ENCODE measurements at regions not wholly inside any gene's neighbourhood (a gene's known extent, or its start where the extent isn't known, plus 50 kb on each side); places are given as distances from the start of the nearest gene placed in this dataset.

DNA sequence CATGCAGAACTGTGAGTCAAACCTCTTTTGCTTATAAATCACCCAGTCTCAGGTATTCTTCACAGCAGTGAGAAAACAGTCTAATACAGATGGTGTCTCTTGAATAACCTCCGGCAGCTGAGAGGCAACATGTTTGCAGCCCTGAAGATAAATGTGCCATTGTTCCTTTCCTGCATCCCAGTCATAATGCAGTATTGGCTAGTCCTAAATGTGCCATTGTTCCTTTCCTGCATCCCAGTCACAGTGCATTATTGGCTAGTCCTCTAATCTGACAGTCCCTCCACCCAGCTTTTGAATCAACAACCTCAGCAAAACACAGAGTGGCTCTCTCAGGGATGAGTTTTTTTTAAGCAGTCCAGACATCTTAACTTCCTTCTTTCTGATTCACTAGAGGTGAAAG is 550.7 kb downstream of the RIT2 start:
- Histone ChIP-seq H3K4me1 (ENCODE audit: insufficient read depth, low read length) (no peaks in the 10 kb centered on the region), H3K27ac (ENCODE audit: low read length) (no peak overlapping the region), H3K9ac (ENCODE audit: low read depth, low read length) (no peak overlapping the region)

DNA sequence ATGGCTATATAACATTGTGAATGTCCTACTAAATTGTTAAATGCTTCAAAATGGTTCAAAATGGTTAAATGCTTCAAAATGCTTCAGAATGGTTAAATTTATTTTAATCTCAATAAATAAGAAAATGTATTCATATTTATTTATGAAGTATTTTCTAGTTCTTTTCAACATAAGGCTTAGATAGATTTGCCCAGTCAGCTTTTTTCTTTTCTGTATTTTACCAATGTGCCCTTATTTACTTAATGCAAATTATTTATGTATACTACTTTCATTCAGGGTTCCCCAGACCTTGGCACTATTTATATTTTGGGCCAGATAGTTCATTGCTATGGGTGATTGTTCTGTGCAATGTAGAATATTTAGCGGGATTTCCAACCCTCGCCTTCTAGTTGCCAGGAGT is 546.7 kb downstream of the RIT2 start:
- Histone ChIP-seq H3K9ac (ENCODE audit: low read depth, low read length) (no peak overlapping the region), H3K27ac (ENCODE audit: low read length) (no peak overlapping the region), H3K4me3 (ENCODE audit: low read length) (no peak overlapping the region), H3K9me3 (ENCODE audit: insufficient read depth, low read depth, low read length) (no peaks in the 10 kb centered on the region), H3K36me3 (ENCODE audit: insufficient read depth, low read depth, low read length) (no peaks in the 10 kb centered on the region), H3K4me1 (ENCODE audit: insufficient read depth, low read length) (no peaks in the 10 kb centered on the region), H3K27me3 (ENCODE audit: insufficient read depth, low read length) (no peaks in the 10 kb centered on the region)

More for the DNA sequence above, 550.7 kb downstream of the RIT2 start:
- no peaks in the 10 kb centered on the region for H3K9me3 ChIP-seq (ENCODE audit: insufficient read depth, low read depth, low read length)
- H3K4me3 ChIP-seq (ENCODE audit: low read length), result no peak overlapping the region
- H3K27me3 ChIP-seq (ENCODE audit: insufficient read depth, low read length), result no peaks in the 10 kb centered on the region
- no peaks in the 10 kb centered on the region for H3K36me3 ChIP-seq (ENCODE audit: insufficient read depth, low read depth, low read length)

DNA sequence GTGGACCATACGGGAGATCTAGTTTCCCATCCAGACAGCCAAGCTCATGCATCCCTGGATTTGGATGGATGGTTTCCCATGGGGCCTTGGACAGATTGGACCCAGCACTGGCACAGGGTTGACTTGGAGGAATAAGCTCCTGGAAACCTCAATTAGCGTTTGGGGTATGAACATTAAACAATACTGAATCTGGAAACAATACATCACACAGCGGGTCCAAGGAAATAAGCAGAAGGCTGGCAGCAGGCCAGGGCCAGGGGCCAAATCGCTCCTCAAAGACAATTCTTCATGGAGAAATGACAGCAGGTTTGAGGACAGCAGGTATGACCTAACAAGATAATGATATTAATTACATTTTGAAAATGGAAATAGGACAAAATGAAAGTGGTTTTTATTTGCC is 540.6 kb downstream of the RIT2 start:
- no peaks in the 10 kb centered on the region for H3K36me3 ChIP-seq (ENCODE audit: insufficient read depth, low read depth, low read length)
- H3K9me3 ChIP-seq (ENCODE audit: insufficient read depth, low read depth, low read length), result no peaks in the 10 kb centered on the region
- H3K27ac ChIP-seq (ENCODE audit: low read length), result no peak overlapping the region
- no peaks in the 10 kb centered on the region for H3K27me3 ChIP-seq (ENCODE audit: insufficient read depth, low read length)
- no peaks in the 10 kb centered on the region for H3K4me1 ChIP-seq (ENCODE audit: insufficient read depth, low read length)
- H3K9ac ChIP-seq (ENCODE audit: low read depth, low read length), result no peak overlapping the region
- H3K4me3 ChIP-seq (ENCODE audit: low read length), result no peak overlapping the region

DNA sequence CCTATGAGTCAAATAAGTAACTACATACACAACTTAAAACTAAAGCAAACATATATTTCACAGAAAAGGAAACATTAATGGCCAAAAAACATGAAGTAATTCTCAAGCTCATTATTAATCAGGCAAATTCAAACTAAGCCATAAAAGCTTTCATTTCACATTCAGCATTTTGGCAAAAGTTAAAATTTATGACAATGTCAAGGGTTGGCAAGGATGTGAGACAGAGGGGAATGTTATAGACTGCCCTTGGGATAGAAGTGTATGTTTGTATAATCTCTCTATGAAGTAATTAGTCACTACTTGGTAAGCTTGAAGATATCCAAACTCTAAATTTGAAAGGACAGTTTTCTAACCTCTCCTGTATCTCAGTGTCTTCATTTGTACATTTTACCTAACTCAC is 539.4 kb downstream of the RIT2 start:
- H3K27me3 ChIP-seq (ENCODE audit: insufficient read depth, low read length), result no peaks in the 10 kb centered on the region
- H3K36me3 ChIP-seq (ENCODE audit: insufficient read depth, low read depth, low read length), result no peaks in the 10 kb centered on the region
- H3K9me3 ChIP-seq (ENCODE audit: insufficient read depth, low read depth, low read length), result no peaks in the 10 kb centered on the region
- no peak overlapping the region for H3K4me3 ChIP-seq (ENCODE audit: low read length)
- no peak overlapping the region for H3K27ac ChIP-seq (ENCODE audit: low read length)
- H3K4me1 ChIP-seq (ENCODE audit: insufficient read depth, low read length), result peaks cover 5% of the 10 kb centered on the region; the same call in 1 of the 2 replicates
- H3K9ac ChIP-seq (ENCODE audit: low read depth, low read length), result no peak overlapping the region

DNA sequence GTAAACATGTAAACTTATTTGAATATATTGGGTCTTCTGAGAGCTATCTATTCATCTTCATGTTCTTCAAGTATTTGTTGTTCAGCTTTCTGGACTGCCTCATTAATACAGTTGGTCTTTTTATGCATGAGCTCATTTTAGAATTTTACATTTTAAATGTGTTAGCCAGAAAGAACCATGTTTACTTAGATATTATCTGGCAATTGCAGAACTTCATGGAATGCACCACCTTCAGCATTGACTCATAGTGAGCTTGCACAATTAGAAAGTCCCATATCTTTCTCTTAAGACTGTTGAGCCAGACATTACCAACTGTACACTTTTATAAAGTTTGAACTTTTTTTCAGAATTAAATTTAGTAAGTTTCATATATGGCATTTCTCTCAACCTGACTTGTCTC is 536.7 kb downstream of the RIT2 start:
- H3K9ac ChIP-seq (ENCODE audit: low read depth, low read length), result no peak overlapping the region
- H3K27me3 ChIP-seq (ENCODE audit: insufficient read depth, low read length), result no peaks in the 10 kb centered on the region
- H3K27ac ChIP-seq (ENCODE audit: low read length), result no peak overlapping the region
- H3K36me3 ChIP-seq (ENCODE audit: insufficient read depth, low read depth, low read length), result no peaks in the 10 kb centered on the region
- H3K9me3 ChIP-seq (ENCODE audit: insufficient read depth, low read depth, low read length), result no peaks in the 10 kb centered on the region
- H3K4me3 ChIP-seq (ENCODE audit: low read length), result no peak overlapping the region
- H3K4me1 ChIP-seq (ENCODE audit: insufficient read depth, low read length), result peaks cover 7% of the 10 kb centered on the region; the same call in 1 of the 2 replicates

DNA sequence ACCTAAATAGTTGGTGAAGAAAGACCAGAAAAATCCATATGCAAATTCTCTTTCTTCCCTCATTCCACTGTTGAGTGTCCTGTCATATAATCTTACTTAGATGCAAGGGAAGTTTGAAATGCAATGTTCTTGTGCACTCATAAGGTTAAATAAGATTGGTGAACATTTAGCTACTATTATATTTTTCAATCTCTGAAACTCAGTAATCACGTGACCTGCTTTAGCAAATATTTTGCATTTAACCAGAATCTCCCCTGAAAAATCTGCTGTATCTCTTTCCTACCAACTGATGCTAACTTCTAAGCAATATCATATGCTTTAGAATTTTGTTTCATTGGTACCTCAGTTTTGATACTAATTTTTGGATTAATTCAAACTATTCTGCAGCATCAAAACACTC is 533.2 kb downstream of the RIT2 start:
- no peaks in the 10 kb centered on the region for H3K9me3 ChIP-seq (ENCODE audit: insufficient read depth, low read depth, low read length)
- H3K9ac ChIP-seq (ENCODE audit: low read depth, low read length), result no peak overlapping the region
- no peak overlapping the region for H3K27ac ChIP-seq (ENCODE audit: low read length)
- no peaks in the 10 kb centered on the region for H3K27me3 ChIP-seq (ENCODE audit: insufficient read depth, low read length)
- H3K4me3 ChIP-seq (ENCODE audit: low read length), result no peak overlapping the region
- peaks cover 23% of the 10 kb centered on the region; the same call in 1 of the 2 replicates for H3K4me1 ChIP-seq (ENCODE audit: insufficient read depth, low read length)
- H3K36me3 ChIP-seq (ENCODE audit: insufficient read depth, low read depth, low read length), result no peaks in the 10 kb centered on the region

DNA sequence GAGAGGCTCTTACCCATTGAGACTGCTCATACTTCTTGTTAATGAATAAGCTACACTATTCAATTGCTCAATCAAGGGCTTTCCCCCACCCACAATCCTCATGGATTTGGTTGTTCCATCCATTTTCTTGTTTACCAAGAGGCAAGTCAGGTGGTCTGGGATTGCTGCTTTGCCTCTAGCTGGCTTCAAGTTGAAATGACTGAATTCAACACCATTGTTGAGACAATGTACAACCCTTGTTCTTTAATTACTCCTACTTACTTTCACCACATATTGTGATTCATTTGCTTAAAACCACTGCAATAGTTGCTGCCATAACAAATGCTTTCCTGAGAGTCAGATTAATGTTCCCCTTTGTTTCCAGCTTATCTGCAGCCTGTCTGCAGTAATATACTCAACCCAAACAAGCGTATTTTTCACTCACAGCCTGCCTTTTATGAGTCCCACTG is 532.2 kb downstream of the RIT2 start:
- Histone ChIP-seq H3K27me3 (ENCODE audit: insufficient read depth, low read length) (no peaks in the 10 kb centered on the region), H3K4me3 (ENCODE audit: low read length) (no peak overlapping the region), H3K9ac (ENCODE audit: low read depth, low read length) (no peak overlapping the region), H3K4me1 (ENCODE audit: insufficient read depth, low read length) (peaks cover 23% of the 10 kb centered on the region; the same call in 1 of the 2 replicates), H3K36me3 (ENCODE audit: insufficient read depth, low read depth, low read length) (no peaks in the 10 kb centered on the region), H3K27ac (ENCODE audit: low read length) (no peak overlapping the region), H3K9me3 (ENCODE audit: insufficient read depth, low read depth, low read length) (no peaks in the 10 kb centered on the region)

DNA sequence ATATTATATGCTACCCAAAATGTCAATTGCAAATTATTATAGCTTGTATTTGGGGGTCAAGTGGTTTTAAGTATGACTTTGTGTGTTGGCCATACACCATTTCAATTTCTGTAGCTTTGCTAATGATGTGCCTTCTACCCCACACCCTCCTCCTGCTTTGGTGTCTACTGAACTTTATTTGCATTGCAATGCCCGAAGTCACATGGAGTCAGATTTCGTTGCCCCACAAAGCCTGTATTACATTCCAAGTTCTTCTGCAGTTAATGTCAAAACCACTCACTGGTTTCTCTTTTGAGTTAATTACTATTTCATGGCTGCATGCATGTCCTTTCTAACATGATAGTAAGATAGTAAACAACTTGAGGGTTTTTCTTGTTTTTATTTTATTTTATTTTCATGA is 528.9 kb downstream of the RIT2 start:
- no peaks in the 10 kb centered on the region for H3K27me3 ChIP-seq (ENCODE audit: insufficient read depth, low read length)
- no peak overlapping the region for H3K27ac ChIP-seq (ENCODE audit: low read length)
- H3K36me3 ChIP-seq (ENCODE audit: insufficient read depth, low read depth, low read length), result no peaks in the 10 kb centered on the region
- H3K9ac ChIP-seq (ENCODE audit: low read depth, low read length), result no peak overlapping the region
- H3K9me3 ChIP-seq (ENCODE audit: insufficient read depth, low read depth, low read length), result no peaks in the 10 kb centered on the region
- no peak overlapping the region; the same call in 1 of the 2 replicates for H3K4me3 ChIP-seq (ENCODE audit: low read length)
- H3K4me1 ChIP-seq (ENCODE audit: insufficient read depth, low read length), result peaks cover 18% of the 10 kb centered on the region; the same call in 1 of the 2 replicates

DNA sequence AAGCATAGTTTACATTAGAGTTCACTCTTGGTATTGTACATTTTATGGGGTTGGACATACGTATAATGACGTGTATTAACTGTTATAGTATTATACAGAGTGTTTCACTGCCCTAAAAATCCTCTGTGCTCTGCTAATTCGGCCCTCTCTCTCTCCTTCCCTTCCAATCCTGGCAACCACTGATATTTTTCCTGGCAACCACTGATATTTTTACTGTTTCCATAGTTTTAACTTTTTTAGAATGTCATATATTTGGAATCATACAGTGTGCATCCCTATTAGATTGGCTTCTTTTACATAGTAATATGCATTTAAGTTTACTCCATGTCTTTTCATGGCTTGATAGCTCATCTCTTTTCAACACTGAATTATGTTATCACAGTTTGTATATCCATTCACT is 526.7 kb downstream of the RIT2 start:
- Histone ChIP-seq H3K27ac (ENCODE audit: low read length) (no peak overlapping the region), H3K9ac (ENCODE audit: low read depth, low read length) (no peak overlapping the region), H3K9me3 (ENCODE audit: insufficient read depth, low read depth, low read length) (no peaks in the 10 kb centered on the region; the same call in 1 of the 2 replicates), H3K4me3 (ENCODE audit: low read length) (no peak overlapping the region), H3K36me3 (ENCODE audit: insufficient read depth, low read depth, low read length) (no peaks in the 10 kb centered on the region), H3K4me1 (ENCODE audit: insufficient read depth, low read length) (peaks cover 15% of the 10 kb centered on the region; the same call in 1 of the 2 replicates), H3K27me3 (ENCODE audit: insufficient read depth, low read length) (no peaks in the 10 kb centered on the region)

DNA sequence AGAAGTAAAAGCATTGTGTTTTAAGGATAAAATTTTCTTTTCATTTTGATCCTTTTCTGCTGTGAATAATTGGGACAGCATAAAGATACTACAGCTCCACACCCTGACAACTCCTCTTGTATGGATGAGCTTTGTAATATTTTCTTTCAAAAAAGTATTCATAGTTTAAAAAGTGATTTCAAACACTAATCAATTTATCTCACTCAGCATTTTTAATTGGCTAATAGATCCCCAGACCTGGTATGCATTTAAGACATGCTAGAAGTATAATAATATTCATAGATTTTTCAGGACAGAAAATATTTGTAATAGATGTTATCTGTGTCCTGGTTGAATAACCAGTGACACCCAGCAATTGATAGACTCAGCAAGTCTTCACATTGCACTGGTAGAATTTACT is 510.7 kb downstream of the RIT2 start:
- Histone ChIP-seq H3K9ac (ENCODE audit: low read depth, low read length) (no peak overlapping the region), H3K4me3 (ENCODE audit: low read length) (no peak overlapping the region), H3K27ac (ENCODE audit: low read length) (no peak overlapping the region), H3K4me1 (ENCODE audit: insufficient read depth, low read length) (no peaks in the 10 kb centered on the region), H3K36me3 (ENCODE audit: insufficient read depth, low read depth, low read length) (no peaks in the 10 kb centered on the region), H3K9me3 (ENCODE audit: insufficient read depth, low read depth, low read length) (no peaks in the 10 kb centered on the region), H3K27me3 (ENCODE audit: insufficient read depth, low read length) (no peaks in the 10 kb centered on the region)

DNA sequence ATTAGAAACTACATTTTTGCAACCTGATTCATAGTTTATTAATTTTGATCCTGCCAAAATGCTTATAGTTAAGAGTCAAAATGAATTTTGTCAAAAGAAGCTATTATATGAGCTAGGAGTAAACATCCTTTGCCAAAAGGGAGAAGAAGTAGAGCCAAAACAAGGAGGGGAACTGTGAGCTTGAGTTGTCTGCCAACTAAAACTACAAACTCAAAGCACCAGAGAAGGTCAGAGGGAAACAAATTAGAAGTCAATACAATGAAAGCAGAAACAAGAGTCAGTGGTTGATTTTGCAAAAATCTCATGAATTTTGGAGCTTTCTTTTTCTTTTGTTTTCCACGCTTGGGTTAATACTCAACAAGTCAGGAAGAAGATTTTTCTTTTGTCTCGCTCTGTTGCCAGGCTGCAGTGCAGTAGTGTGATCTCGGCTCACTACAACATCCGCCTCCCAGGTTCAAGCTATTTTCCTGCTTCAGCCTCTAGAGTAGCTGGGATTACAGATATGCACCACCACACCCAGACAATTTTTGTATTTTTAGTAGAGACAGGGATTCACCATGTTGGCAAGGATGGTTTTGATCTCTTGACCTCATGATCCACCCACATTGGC is 508.5 kb downstream of the RIT2 start:
- Histone ChIP-seq H3K9me3 (ENCODE audit: insufficient read depth, low read depth, low read length) (no peaks in the 10 kb centered on the region), H3K36me3 (ENCODE audit: insufficient read depth, low read depth, low read length) (no peaks in the 10 kb centered on the region), H3K27me3 (ENCODE audit: insufficient read depth, low read length) (no peaks in the 10 kb centered on the region), H3K9ac (ENCODE audit: low read depth, low read length) (no peak overlapping the region), H3K27ac (ENCODE audit: low read length) (no peak overlapping the region), H3K4me1 (ENCODE audit: insufficient read depth, low read length) (no peaks in the 10 kb centered on the region), H3K4me3 (ENCODE audit: low read length) (no peak overlapping the region)

DNA sequence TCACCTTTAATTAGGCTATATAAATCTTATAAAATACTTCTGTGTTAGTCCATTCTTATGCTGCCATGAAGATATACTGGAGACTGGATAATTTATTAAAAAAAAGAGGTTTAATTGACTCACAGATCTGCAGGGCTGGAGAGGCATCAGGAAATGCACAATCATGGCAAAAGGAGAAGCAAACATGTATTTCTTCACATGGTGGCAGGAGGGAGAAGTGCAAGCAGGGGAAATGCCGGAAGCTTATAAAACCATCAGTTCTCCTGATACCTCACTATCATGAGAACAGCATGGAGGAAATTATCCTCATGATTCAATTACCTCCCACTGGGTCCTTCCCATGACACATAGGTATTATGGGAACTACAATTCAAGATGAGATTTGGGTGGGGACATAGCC is 504.4 kb downstream of the RIT2 start:
- H3K36me3 ChIP-seq (ENCODE audit: insufficient read depth, low read depth, low read length), result no peaks in the 10 kb centered on the region
- H3K27me3 ChIP-seq (ENCODE audit: insufficient read depth, low read length), result no peaks in the 10 kb centered on the region
- H3K4me1 ChIP-seq (ENCODE audit: insufficient read depth, low read length), result no peaks in the 10 kb centered on the region
- no peak overlapping the region for H3K4me3 ChIP-seq (ENCODE audit: low read length)
- no peak overlapping the region for H3K27ac ChIP-seq (ENCODE audit: low read length)
- no peak overlapping the region for H3K9ac ChIP-seq (ENCODE audit: low read depth, low read length)
- no peaks in the 10 kb centered on the region for H3K9me3 ChIP-seq (ENCODE audit: insufficient read depth, low read depth, low read length)
